GM06990 (cell line): ENCODE measurements at regions not wholly inside any gene's neighbourhood (a gene's known extent, or its start where the extent isn't known, plus 50 kb on each side); places are given as distances from the start of the nearest gene placed in this dataset.
"Not testable (repeated sequence)": the region's sequence is repeated elsewhere in the genome, so short reads cannot be mapped to it uniquely, and the experiment has no call there.

Source experiments
- DNase-seq: peaks from one replicate; pipeline ENCODE4 v3.0.0-alpha.2; 2011; ENCODE audit not compliant: insufficient read length; ENCODE audit errors: extremely low read depth
- H3K27me3 ChIP-seq: replicated peaks from 2 replicates; pipeline ENCODE4 v1.6.0; 2011; ENCODE audit warnings: low read length; ENCODE audit not compliant: control insufficient read depth, insufficient read depth
- H3K36me3 ChIP-seq: 2 replicates; pipeline ENCODE4 v1.5.1; 2011; ENCODE audit warnings: low read length; ENCODE audit not compliant: control insufficient read depth, insufficient read depth
- H3K4me3 ChIP-seq: replicated peaks from 2 replicates; pipeline ENCODE4 v1.5.1; 2011; ENCODE audit warnings: low read depth, mild to moderate bottlenecking, control low read depth, low read length
- CTCF ChIP-seq: IDR thresholded peaks from 2 replicates; pipeline ENCODE4 v1.5.1; 2011; ENCODE audit warnings: low read length, control low read depth, mild to moderate bottlenecking, inconsistent platforms; ENCODE audit not compliant: insufficient read depth, poor library complexity, severe bottlenecking

GRCh38 chrX:7372825-7373525 is 225.0 kb upstream of the PUDP start:
- TF ChIP-seq CTCF = no peak
- no peaks in the 10 kb centered on the region for H3K27me3 ChIP-seq
- no peak overlapping the region for H3K4me3 ChIP-seq
- H3K36me3 ChIP-seq = no peaks in the 10 kb centered on the region
- no peak for DNase-seq

- no peaks in the 10 kb centered on the region for H3K27me3 ChIP-seq
- no peaks in the 10 kb centered on the region for H3K36me3 ChIP-seq
- H3K4me3 ChIP-seq = no peak overlapping the region
- DNase-seq = no peak
- no peak for TF ChIP-seq CTCF
Measured at GRCh38 chrX:7362111-7362510, 214.2 kb upstream of the PUDP start.

GRCh38 chrX:7351926-7352325 is 204.0 kb upstream of the PUDP start:
- Histone ChIP-seq H3K4me3 (no peak overlapping the region), H3K27me3 (no peaks in the 10 kb centered on the region), H3K36me3 (no peaks in the 10 kb centered on the region)
- no peak for TF ChIP-seq CTCF
- no peak for DNase-seq

- H3K4me3 ChIP-seq = no peak overlapping the region
- TF ChIP-seq CTCF = no peak
Measured at GRCh38 chrX:7347465-7347864, 199.5 kb upstream of the PUDP start.

GRCh38 chrX:7346021-7346420 is 198.1 kb upstream of the PUDP start:
- H3K4me3 ChIP-seq = no peak overlapping the region
- no peak for DNase-seq
- no peaks in the 10 kb centered on the region for H3K27me3 ChIP-seq
- no peak for TF ChIP-seq CTCF
- H3K36me3 ChIP-seq = no peaks in the 10 kb centered on the region

More at GRCh38 chrX:7347465-7347864, 199.5 kb upstream of the PUDP start:
- no peaks in the 10 kb centered on the region for H3K27me3 ChIP-seq
- DNase-seq = no peak
- H3K36me3 ChIP-seq = no peaks in the 10 kb centered on the region

- H3K27me3 ChIP-seq = no peaks in the 10 kb centered on the region
- H3K4me3 ChIP-seq = no peak overlapping the region
- no peaks in the 10 kb centered on the region for H3K36me3 ChIP-seq
- DNase-seq = no peak
- TF ChIP-seq CTCF = no peak
Measured at GRCh38 chrX:7343181-7343580, 195.2 kb upstream of the PUDP start.

- H3K27me3 ChIP-seq, H3K4me3 ChIP-seq, DNase-seq, H3K36me3 ChIP-seq: not testable (repeated sequence)
Measured at GRCh38 chrX:7335816-7336362, 187.9 kb upstream of the PUDP start.
